HL-60 (cell line): ENCODE measurements at regions not wholly inside any gene's neighbourhood (a gene's known extent, or its start where the extent isn't known, plus 50 kb on each side); places are given as distances from the start of the nearest gene placed in this dataset.

ENCODE experiments used
- DNase-seq, 2 experiments: peaks; one replicate each; pipeline ENCODE4 v3.0.0-alpha.2; 2010 to 2020; ENCODE audit warnings: low read depth in 1 of 2, low spot score in 1 of 2
- H3K27ac ChIP-seq: fragments of 250-450 bp; sonication (Bioruptor Pico); replicated peaks from 2 replicates; pipeline ENCODE4 v1.5.1; 2020; ENCODE audit warnings: mild to moderate bottlenecking, moderate library complexity
- H3K27me3 ChIP-seq: fragments of 250-450 bp; sonication (Bioruptor Pico); 2 replicates; pipeline ENCODE4 v1.5.1; 2021; ENCODE audit warnings: mild to moderate bottlenecking, moderate library complexity; ENCODE audit not compliant: insufficient read depth, poor library complexity, severe bottlenecking
- H3K4me3 ChIP-seq: replicated peaks from 2 replicates; pipeline ENCODE4 v1.5.1; 2011; ENCODE audit warnings: mild to moderate bottlenecking, control low read depth, low read length; ENCODE audit not compliant: insufficient read depth
- GABPA ChIP-seq: IDR thresholded peaks from 2 replicates; pipeline ENCODE4 v1.6.1; 2012; ENCODE audit warnings: low read depth
- POLR2AphosphoS5 ChIP-seq: IDR thresholded peaks from 2 replicates; pipeline ENCODE4 v1.6.1; 2012; ENCODE audit warnings: low read depth
- SPI1 ChIP-seq: IDR thresholded peaks from 2 replicates; pipeline ENCODE4 v1.6.1; 2012; ENCODE audit warnings: low read depth, mild to moderate bottlenecking, borderline replicate concordance
- TF ChIP-seq, protein P1 (sequence below): IDR thresholded peaks from 2 replicates; pipeline ENCODE4 v1.6.1; 2012; ENCODE audit warnings: low read depth; ENCODE audit not compliant: insufficient replicate concordance
- TF ChIP-seq, protein P2 (sequence below): IDR thresholded peaks from one replicate; pipeline ENCODE4 v1.5.1; 2011; ENCODE audit warnings: low read length, control low read depth, inconsistent platforms; ENCODE audit not compliant: insufficient read depth

DNA sequence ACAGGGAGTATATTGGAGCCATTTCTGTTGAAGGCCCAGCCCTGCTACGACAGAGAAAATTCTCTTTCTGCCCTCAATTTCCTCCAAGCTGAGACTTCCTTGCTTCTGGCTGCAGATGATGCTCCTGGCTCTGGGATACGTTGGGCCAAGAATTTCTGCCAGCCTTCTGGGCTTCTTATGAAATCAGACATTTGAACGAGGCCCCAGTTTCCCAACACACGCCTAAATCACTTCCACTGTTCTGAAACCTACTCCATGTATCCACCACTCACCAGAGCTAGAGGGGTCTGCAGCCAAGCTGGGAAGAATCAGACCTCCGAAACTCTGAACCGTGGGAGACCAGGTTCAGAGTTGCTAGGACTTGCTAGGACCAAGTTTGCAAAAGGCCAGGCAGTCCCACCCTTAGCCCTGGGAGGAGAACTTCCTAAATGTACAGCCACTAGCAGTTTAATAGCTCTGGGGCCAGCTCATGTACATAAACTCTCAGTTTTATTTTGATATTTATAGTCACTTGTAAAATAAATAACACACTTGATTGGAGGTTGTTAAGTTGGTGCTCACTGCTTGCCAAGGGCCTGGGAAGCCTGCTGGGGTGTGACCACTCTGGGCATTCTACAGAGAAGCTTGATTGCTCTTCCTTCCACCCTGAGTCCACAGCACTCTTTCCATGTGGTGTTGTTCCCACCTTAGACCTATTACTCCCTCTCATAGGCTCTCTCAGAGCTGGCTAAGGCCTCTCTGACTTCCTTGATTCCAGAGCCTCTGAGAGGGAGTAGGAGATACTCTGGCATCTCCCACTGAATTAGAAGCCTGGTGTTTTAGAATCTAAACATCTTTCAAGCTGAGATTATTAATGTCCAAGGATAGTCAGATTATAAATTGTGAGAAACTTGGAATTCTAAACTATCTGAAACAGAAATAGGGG, 83.4 kb upstream of the TRABD2B start:
- no peak overlapping the region for H3K27ac ChIP-seq
- TF ChIP-seq, protein P1, sequence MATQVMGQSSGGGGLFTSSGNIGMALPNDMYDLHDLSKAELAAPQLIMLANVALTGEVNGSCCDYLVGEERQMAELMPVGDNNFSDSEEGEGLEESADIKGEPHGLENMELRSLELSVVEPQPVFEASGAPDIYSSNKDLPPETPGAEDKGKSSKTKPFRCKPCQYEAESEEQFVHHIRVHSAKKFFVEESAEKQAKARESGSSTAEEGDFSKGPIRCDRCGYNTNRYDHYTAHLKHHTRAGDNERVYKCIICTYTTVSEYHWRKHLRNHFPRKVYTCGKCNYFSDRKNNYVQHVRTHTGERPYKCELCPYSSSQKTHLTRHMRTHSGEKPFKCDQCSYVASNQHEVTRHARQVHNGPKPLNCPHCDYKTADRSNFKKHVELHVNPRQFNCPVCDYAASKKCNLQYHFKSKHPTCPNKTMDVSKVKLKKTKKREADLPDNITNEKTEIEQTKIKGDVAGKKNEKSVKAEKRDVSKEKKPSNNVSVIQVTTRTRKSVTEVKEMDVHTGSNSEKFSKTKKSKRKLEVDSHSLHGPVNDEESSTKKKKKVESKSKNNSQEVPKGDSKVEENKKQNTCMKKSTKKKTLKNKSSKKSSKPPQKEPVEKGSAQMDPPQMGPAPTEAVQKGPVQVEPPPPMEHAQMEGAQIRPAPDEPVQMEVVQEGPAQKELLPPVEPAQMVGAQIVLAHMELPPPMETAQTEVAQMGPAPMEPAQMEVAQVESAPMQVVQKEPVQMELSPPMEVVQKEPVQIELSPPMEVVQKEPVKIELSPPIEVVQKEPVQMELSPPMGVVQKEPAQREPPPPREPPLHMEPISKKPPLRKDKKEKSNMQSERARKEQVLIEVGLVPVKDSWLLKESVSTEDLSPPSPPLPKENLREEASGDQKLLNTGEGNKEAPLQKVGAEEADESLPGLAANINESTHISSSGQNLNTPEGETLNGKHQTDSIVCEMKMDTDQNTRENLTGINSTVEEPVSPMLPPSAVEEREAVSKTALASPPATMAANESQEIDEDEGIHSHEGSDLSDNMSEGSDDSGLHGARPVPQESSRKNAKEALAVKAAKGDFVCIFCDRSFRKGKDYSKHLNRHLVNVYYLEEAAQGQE: no peak
- TF ChIP-seq GABPA: no peak
- TF ChIP-seq POLR2AphosphoS5: no peak
- no peak for TF ChIP-seq SPI1
- TF ChIP-seq, protein P2, sequence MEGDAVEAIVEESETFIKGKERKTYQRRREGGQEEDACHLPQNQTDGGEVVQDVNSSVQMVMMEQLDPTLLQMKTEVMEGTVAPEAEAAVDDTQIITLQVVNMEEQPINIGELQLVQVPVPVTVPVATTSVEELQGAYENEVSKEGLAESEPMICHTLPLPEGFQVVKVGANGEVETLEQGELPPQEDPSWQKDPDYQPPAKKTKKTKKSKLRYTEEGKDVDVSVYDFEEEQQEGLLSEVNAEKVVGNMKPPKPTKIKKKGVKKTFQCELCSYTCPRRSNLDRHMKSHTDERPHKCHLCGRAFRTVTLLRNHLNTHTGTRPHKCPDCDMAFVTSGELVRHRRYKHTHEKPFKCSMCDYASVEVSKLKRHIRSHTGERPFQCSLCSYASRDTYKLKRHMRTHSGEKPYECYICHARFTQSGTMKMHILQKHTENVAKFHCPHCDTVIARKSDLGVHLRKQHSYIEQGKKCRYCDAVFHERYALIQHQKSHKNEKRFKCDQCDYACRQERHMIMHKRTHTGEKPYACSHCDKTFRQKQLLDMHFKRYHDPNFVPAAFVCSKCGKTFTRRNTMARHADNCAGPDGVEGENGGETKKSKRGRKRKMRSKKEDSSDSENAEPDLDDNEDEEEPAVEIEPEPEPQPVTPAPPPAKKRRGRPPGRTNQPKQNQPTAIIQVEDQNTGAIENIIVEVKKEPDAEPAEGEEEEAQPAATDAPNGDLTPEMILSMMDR: no peak
- H3K4me3 ChIP-seq: no peak overlapping the region

DNA sequence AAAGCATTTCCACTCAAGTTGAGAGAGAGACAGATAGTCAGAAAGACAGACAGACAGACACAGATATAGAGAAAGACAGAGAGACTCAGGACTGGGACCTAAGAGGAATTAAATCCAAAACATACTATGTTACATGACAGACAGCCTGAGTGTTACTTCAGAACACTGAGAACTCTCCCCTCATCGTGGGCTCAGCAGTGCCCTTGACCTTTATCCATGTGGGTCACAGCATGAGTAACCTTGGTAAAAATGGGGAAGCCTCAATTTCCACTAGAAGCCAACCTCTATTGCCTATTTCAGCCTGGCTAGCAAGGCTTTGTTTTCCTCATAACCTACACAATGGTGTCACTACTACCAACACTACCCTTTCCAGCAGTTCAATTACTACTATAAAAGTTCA, 81.9 kb upstream of the TRABD2B start:
- no peaks in the 10 kb centered on the region for H3K27me3 ChIP-seq
- TF ChIP-seq GABPA (no peak), POLR2AphosphoS5 (no peak), SPI1 (no peak)
- TF ChIP-seq, protein P2: no peak
- TF ChIP-seq, protein P1: no peak
- no peak overlapping the region for H3K27ac ChIP-seq
- no peak for DNase-seq
- H3K4me3 ChIP-seq: no peak overlapping the region

More for the DNA sequence above, 83.4 kb upstream of the TRABD2B start:
- H3K27me3 ChIP-seq: no peaks in the 10 kb centered on the region
- DNase-seq: no peak

DNA sequence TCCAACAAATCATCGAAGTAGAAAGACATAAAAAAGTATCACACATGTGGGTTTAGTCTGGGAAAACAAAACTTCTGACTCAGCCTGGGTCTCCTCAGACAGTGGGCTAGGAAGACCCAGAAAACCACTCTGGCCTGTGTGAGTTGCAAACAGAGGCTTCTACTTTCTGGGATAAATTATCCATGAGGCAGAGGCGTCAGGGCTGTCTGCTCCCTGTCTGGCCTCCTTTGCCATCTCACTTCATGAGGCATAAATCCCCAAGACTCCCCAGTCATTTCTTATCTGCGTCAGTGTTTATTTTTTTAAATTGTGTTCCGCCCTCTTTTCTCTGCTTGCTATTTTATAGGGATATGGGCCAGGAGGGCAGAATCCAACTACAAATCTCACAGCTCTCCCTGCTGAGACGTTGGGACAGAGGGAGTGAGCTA, 80.6 kb upstream of the TRABD2B start:
- TF ChIP-seq GABPA: no peak
- TF ChIP-seq, protein P2: no peak
- TF ChIP-seq, protein P1: no peak
- no peak for TF ChIP-seq SPI1
- TF ChIP-seq POLR2AphosphoS5: no peak
- H3K27me3 ChIP-seq: no peaks in the 10 kb centered on the region
- H3K4me3 ChIP-seq: no peak overlapping the region
- DNase-seq: no peak
- H3K27ac ChIP-seq: no peak overlapping the region
